ENCODE measurements at regions not wholly inside any gene's neighbourhood (a gene's known extent, or its start where the extent isn't known, plus 50 kb on each side); places are given as distances from the start of the nearest gene placed in this dataset.
A peak's percentile ranks its signal among the peaks of the same experiment; 100 is the strongest.

GRCh38 chr18:41576643-41577042 lies 378.4 kb upstream of the PIK3C3 start:
- DNase-seq (ENCODE audit: low read depth in 1 of 2, low spot score in 1 of 2): no peak
- in situ Hi-C loops (cut with HindIII; ENCODE audit: low pct_unique_long_range_greater_than_20kb, low sequenced_read_pairs): no loop called here
- TF ChIP-seq JUND (IDR thresholded peaks at IDR 0.05; ENCODE audit: low read depth): no peak

- no peak for DNase-seq (ENCODE audit: low read depth in 1 of 2, low spot score in 1 of 2)
- TF ChIP-seq JUND (IDR thresholded peaks at IDR 0.05; ENCODE audit: low read depth): no peak
- in situ Hi-C loops (cut with HindIII; ENCODE audit: low pct_unique_long_range_greater_than_20kb, low sequenced_read_pairs): no loop called here
Observed at GRCh38 chr18:41569867-41570266, 385.2 kb upstream of the PIK3C3 start.

GRCh38 chr18:41561961-41562360 lies 393.1 kb upstream of the PIK3C3 start:
- no peak for DNase-seq (ENCODE audit: low read depth in 1 of 2, low spot score in 1 of 2)
- TF ChIP-seq JUND (IDR thresholded peaks at IDR 0.05; ENCODE audit: low read depth): no peak
- in situ Hi-C loops (cut with HindIII; ENCODE audit: low pct_unique_long_range_greater_than_20kb, low sequenced_read_pairs): no loop called here

- DNase-seq (ENCODE audit: low read depth in 1 of 2, low spot score in 1 of 2): no peak
- TF ChIP-seq JUND (IDR thresholded peaks at IDR 0.05; ENCODE audit: low read depth): no peak
- in situ Hi-C loops (cut with HindIII; ENCODE audit: low pct_unique_long_range_greater_than_20kb, low sequenced_read_pairs): no loop called here
Observed at GRCh38 chr18:41558715-41559114, 396.3 kb upstream of the PIK3C3 start.

GRCh38 chr18:41553716-41554115 lies 401.3 kb upstream of the PIK3C3 start:
- TF ChIP-seq JUND (IDR thresholded peaks at IDR 0.05; ENCODE audit: low read depth): no peak
- in situ Hi-C loops (cut with HindIII; ENCODE audit: low pct_unique_long_range_greater_than_20kb, low sequenced_read_pairs): no loop called here
- no peak for DNase-seq (ENCODE audit: low read depth in 1 of 2, low spot score in 1 of 2)

- no peak for DNase-seq (ENCODE audit: low read depth in 1 of 2, low spot score in 1 of 2)
- in situ Hi-C loops (cut with HindIII; ENCODE audit: low pct_unique_long_range_greater_than_20kb, low sequenced_read_pairs): no loop called here
- TF ChIP-seq JUND (IDR thresholded peaks at IDR 0.05; ENCODE audit: low read depth): no peak
Observed at GRCh38 chr18:41548521-41549260, 406.3 kb upstream of the PIK3C3 start.

- in situ Hi-C loops (cut with HindIII; ENCODE audit: low pct_unique_long_range_greater_than_20kb, low sequenced_read_pairs): no loop called here
- TF ChIP-seq JUND (IDR thresholded peaks at IDR 0.05; ENCODE audit: low read depth): no peak
- DNase-seq (ENCODE audit: low read depth in 1 of 2, low spot score in 1 of 2): no peak
Observed at GRCh38 chr18:41545091-41545888, 409.7 kb upstream of the PIK3C3 start.

GRCh38 chr18:41543815-41544214 lies 411.2 kb upstream of the PIK3C3 start:
- no peak for TF ChIP-seq JUND (IDR thresholded peaks at IDR 0.05; ENCODE audit: low read depth)
- in situ Hi-C loops (cut with HindIII; ENCODE audit: low pct_unique_long_range_greater_than_20kb, low sequenced_read_pairs): no loop called here
- no peak for DNase-seq (ENCODE audit: low read depth in 1 of 2, low spot score in 1 of 2)

GRCh38 chr18:41540237-41540871 lies 414.7 kb upstream of the PIK3C3 start:
- no peak for TF ChIP-seq JUND (IDR thresholded peaks at IDR 0.05; ENCODE audit: low read depth)
- no peak for DNase-seq (ENCODE audit: low read depth in 1 of 2, low spot score in 1 of 2)

GRCh38 chr18:41538751-41539150 lies 416.3 kb upstream of the PIK3C3 start:
- TF ChIP-seq JUND (IDR thresholded peaks at IDR 0.05; ENCODE audit: low read depth): no peak
- in situ Hi-C loops (cut with HindIII; ENCODE audit: low pct_unique_long_range_greater_than_20kb, low sequenced_read_pairs): no loop called here
- DNase-seq (ENCODE audit: low read depth in 1 of 2, low spot score in 1 of 2): no peak

More at GRCh38 chr18:41540237-41540871, 414.7 kb upstream of the PIK3C3 start:
- in situ Hi-C loops (cut with HindIII; ENCODE audit: low pct_unique_long_range_greater_than_20kb, low sequenced_read_pairs): no loop called here

GRCh38 chr18:41537666-41538065 lies 417.4 kb upstream of the PIK3C3 start:
- TF ChIP-seq JUND (IDR thresholded peaks at IDR 0.05; ENCODE audit: low read depth): no peak
- in situ Hi-C loops (cut with HindIII; ENCODE audit: low pct_unique_long_range_greater_than_20kb, low sequenced_read_pairs): no loop called here
- DNase-seq (ENCODE audit: low read depth in 1 of 2, low spot score in 1 of 2): no peak

GRCh38 chr18:41532344-41533086 lies 422.5 kb upstream of the PIK3C3 start:
- DNase-seq (ENCODE audit: low read depth in 1 of 2, low spot score in 1 of 2): peak in 1 of 2 experiments; percentile 20
- in situ Hi-C loops (cut with HindIII; ENCODE audit: low pct_unique_long_range_greater_than_20kb, low sequenced_read_pairs): no loop called here
- no peak for TF ChIP-seq JUND (IDR thresholded peaks at IDR 0.05; ENCODE audit: low read depth)

Measured in T47D (cell line).